ENCODE measurements at regions not wholly inside any gene's neighbourhood (a gene's known extent, or its start where the extent isn't known, plus 50 kb on each side); places are given as distances from the start of the nearest gene placed in this dataset.

DNA sequence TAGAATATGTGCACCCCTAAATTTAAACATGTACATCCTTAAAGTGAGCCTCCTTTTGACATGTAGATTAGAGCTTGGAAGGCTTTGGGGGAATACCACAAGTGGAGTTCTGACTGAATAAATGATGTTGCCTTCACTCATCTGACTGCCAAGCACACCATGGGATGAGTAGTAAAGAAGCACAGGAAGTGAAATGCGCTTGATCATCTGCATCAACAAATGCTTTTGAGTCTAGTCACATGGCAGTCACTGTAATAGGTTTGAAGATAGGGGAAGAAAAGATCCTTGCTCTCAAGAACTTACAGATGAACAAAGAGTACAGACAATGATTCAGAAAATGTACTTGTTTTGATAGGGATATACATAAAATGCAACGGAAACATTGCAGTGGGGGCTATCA is 62.0 kb upstream of the STARD4 start (continued):
- TF ChIP-seq RXRA (IDR thresholded peaks at IDR 0.05; ENCODE audit: borderline replicate concordance, low read depth) (no peak), CHD2 (IDR thresholded peaks at IDR 0.05; ENCODE audit: low read length, partially characterized antibody) (no peak)

DNA sequence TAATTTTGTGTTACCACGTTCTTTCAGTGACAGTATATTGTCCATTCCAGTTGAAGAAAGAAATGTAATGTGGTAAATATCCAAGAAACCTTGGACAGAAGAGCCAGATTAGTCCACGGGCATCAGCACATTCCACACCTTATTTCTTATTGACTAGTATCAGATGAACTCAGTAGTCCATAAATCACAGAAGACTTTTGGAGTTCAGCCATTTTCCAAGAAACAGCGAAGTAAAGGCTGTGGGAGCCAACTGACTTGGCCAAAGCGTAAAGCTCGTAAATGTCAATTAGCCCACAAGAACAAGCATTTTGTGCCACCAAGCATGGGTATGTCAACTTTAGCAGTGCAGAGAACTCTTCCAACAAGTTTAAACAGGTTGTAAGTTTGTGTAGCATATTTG is 60.2 kb upstream of the STARD4 start:
- 70% methylated on average over 5 of the region's 5 CpGs for WGBS (ENCODE audit: low lambda C conversion rate)
- TF ChIP-seq FOXJ3 (CRISPR knock-in tag; IDR thresholded peaks at IDR 0.05): no peak
- TF ChIP-seq EZH2phosphoT487 (IDR thresholded peaks at IDR 0.05; ENCODE audit: borderline replicate concordance, low read depth): no peak
- TF ChIP-seq, protein P1, sequence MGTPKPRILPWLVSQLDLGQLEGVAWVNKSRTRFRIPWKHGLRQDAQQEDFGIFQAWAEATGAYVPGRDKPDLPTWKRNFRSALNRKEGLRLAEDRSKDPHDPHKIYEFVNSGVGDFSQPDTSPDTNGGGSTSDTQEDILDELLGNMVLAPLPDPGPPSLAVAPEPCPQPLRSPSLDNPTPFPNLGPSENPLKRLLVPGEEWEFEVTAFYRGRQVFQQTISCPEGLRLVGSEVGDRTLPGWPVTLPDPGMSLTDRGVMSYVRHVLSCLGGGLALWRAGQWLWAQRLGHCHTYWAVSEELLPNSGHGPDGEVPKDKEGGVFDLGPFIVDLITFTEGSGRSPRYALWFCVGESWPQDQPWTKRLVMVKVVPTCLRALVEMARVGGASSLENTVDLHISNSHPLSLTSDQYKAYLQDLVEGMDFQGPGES (IDR thresholded peaks at IDR 0.05; ENCODE audit: low read depth, low read length): no peak
- TF ChIP-seq, protein P2, sequence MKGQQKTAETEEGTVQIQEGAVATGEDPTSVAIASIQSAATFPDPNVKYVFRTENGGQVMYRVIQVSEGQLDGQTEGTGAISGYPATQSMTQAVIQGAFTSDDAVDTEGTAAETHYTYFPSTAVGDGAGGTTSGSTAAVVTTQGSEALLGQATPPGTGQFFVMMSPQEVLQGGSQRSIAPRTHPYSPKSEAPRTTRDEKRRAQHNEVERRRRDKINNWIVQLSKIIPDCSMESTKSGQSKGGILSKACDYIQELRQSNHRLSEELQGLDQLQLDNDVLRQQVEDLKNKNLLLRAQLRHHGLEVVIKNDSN (IDR thresholded peaks at IDR 0.05; ENCODE audit: borderline replicate concordance, low read depth): no peak
- TF ChIP-seq POLR2AphosphoS5 (IDR thresholded peaks at IDR 0.05; ENCODE audit: low read depth, low read length): no peak
- TF ChIP-seq RCOR1 (IDR thresholded peaks at IDR 0.05; ENCODE audit: low read length): no peak
- TF ChIP-seq MXI1 (IDR thresholded peaks at IDR 0.05; ENCODE audit: low read depth, low read length): no peak
- TF ChIP-seq MEF2A (IDR thresholded peaks at IDR 0.05; ENCODE audit: borderline replicate concordance, low read depth): no peak
- TF ChIP-seq, protein P3, sequence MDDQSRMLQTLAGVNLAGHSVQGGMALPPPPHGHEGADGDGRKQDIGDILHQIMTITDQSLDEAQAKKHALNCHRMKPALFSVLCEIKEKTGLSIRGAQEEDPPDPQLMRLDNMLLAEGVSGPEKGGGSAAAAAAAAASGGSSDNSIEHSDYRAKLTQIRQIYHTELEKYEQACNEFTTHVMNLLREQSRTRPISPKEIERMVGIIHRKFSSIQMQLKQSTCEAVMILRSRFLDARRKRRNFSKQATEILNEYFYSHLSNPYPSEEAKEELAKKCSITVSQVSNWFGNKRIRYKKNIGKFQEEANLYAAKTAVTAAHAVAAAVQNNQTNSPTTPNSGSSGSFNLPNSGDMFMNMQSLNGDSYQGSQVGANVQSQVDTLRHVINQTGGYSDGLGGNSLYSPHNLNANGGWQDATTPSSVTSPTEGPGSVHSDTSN (IDR thresholded peaks at IDR 0.05): no peak
- TF ChIP-seq TCF12 (IDR thresholded peaks at IDR 0.05): no peak
- TF ChIP-seq, protein P4, sequence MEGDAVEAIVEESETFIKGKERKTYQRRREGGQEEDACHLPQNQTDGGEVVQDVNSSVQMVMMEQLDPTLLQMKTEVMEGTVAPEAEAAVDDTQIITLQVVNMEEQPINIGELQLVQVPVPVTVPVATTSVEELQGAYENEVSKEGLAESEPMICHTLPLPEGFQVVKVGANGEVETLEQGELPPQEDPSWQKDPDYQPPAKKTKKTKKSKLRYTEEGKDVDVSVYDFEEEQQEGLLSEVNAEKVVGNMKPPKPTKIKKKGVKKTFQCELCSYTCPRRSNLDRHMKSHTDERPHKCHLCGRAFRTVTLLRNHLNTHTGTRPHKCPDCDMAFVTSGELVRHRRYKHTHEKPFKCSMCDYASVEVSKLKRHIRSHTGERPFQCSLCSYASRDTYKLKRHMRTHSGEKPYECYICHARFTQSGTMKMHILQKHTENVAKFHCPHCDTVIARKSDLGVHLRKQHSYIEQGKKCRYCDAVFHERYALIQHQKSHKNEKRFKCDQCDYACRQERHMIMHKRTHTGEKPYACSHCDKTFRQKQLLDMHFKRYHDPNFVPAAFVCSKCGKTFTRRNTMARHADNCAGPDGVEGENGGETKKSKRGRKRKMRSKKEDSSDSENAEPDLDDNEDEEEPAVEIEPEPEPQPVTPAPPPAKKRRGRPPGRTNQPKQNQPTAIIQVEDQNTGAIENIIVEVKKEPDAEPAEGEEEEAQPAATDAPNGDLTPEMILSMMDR (IDR thresholded peaks at IDR 0.05): no peak
- TF ChIP-seq FOSL2 (IDR thresholded peaks at IDR 0.05; ENCODE audit: borderline replicate concordance, low read depth): no peak
- no peak for TF ChIP-seq TAF1 (IDR thresholded peaks at IDR 0.05; ENCODE audit: borderline replicate concordance, low read depth, low read length)
- POLR2A ChIA-PET: no interaction called here

More for the DNA sequence above, 60.2 kb upstream of the STARD4 start:
- H3K4me1 ChIP-seq (ENCODE audit: control insufficient read depth in 1 of 2, insufficient read depth in 2 of 2, low read depth in 1 of 2, low read length in 1 of 2): no peaks in the 10 kb centered on the region
- no peaks in the 10 kb centered on the region for H3K27me3 ChIP-seq (ENCODE audit: insufficient read depth)
- H3K9ac ChIP-seq: no peak overlapping the region
- no peak overlapping the region for H3K27ac ChIP-seq (ENCODE audit: low read depth in 2 of 2, low read length in 1 of 2)
- no peak for DNase-seq
- no peak overlapping the region for H2AFZ ChIP-seq (ENCODE audit: low read depth)
- H3K79me2 ChIP-seq (ENCODE audit: insufficient read depth): no peaks in the 10 kb centered on the region
- H3F3A ChIP-seq (replicated peaks; ENCODE audit: insufficient read depth): no peaks in the 10 kb centered on the region
- no peaks in the 10 kb centered on the region for H3K36me3 ChIP-seq (replicated peaks in 1 of 2; ENCODE audit: control insufficient read depth in 1 of 2, insufficient read depth in 2 of 2, low read length in 1 of 2)
- no peaks in the 10 kb centered on the region for H4K20me1 ChIP-seq (ENCODE audit: insufficient read depth)
- no peak overlapping the region for H3K4me3 ChIP-seq (ENCODE audit: low read depth in 2 of 2, low read length in 1 of 2)
- CTCF ChIA-PET: interaction anchor here (1.3 to 1.4 kb wide), 2 partner anchors 10 to 42 kb away, joined by 4 read pairs; no protein-coding TSS in a partner anchor
- H3K4me2 ChIP-seq: no peak overlapping the region
- H3K9me2 ChIP-seq: no peaks in the 10 kb centered on the region
- no peaks in the 10 kb centered on the region for H3K9me3 ChIP-seq
